H1 (cell line): ENCODE measurements at regions not wholly inside any gene's neighbourhood (a gene's known extent, or its start where the extent isn't known, plus 50 kb on each side); places are given as distances from the start of the nearest gene placed in this dataset.

Experiments
- ATF3 ChIP-seq: IDR thresholded peaks from 2 replicates; pipeline ENCODE4 v1.6.1; 2011; ENCODE audit warnings: low read depth, mild to moderate bottlenecking, low read length; ENCODE audit not compliant: insufficient read depth

- TF ChIP-seq ATF3: no peak
These were observed 355.7 kb downstream of the MID1IP1 start (continued) for GRCh38 chrX:39157006-39157405.
